GM18909 (cell line): ENCODE measurements at regions not wholly inside any gene's neighbourhood (a gene's known extent, or its start where the extent isn't known, plus 50 kb on each side); places are given as distances from the start of the nearest gene placed in this dataset.

Experiments
- ATAC-seq: cut with Tn5 transposase; IDR thresholded peaks from one replicate; pipeline ENCODE4 v1.9.1; 2021; ENCODE audit warnings: mild to moderate bottlenecking; ENCODE audit not compliant: unreplicated experiment, poor library complexity

GRCh38 chr9:93830012-93830596 is 125.1 kb downstream of the BARX1 start:
- ATAC-seq: no peak

GRCh38 chr9:93829271-93830011 is 125.7 kb downstream of the BARX1 start:
- ATAC-seq: no peak

GRCh38 chr9:93828331-93829097 is 126.6 kb downstream of the BARX1 start:
- ATAC-seq: no peak

- peak; percentile 54 for ATAC-seq
These were observed 127.4 kb downstream of the BARX1 start for GRCh38 chr9:93827545-93828330.

- ATAC-seq: no peak
These were observed 128.1 kb downstream of the BARX1 start for GRCh38 chr9:93826905-93827544.

GRCh38 chr9:93826209-93826608 is 128.9 kb downstream of the BARX1 start:
- no peak for ATAC-seq

GRCh38 chr9:93825348-93826115 is 129.6 kb downstream of the BARX1 start:
- ATAC-seq: no peak

- ATAC-seq: no peak
These were observed 130.5 kb downstream of the BARX1 start for GRCh38 chr9:93824386-93825294.

- ATAC-seq: no peak
These were observed 131.7 kb downstream of the BARX1 start for GRCh38 chr9:93823245-93824072.

- ATAC-seq: no peak
These were observed 132.9 kb downstream of the BARX1 start for GRCh38 chr9:93822229-93822628.

- no peak for ATAC-seq
These were observed 133.8 kb downstream of the BARX1 start for GRCh38 chr9:93821307-93821703.

GRCh38 chr9:93820667-93821306 is 134.4 kb downstream of the BARX1 start:
- ATAC-seq: no peak

- ATAC-seq: no peak
These were observed 135.2 kb downstream of the BARX1 start for GRCh38 chr9:93819905-93820304.

- ATAC-seq: no peak
These were observed 136.2 kb downstream of the BARX1 start for GRCh38 chr9:93818827-93819472.

- no peak for ATAC-seq
These were observed 136.9 kb downstream of the BARX1 start for GRCh38 chr9:93818237-93818636.

- ATAC-seq: no peak
These were observed 139.5 kb downstream of the BARX1 start for GRCh38 chr9:93815677-93816076.

GRCh38 chr9:93815135-93815534 is 140.0 kb downstream of the BARX1 start:
- no peak for ATAC-seq
